ENCODE measurements at regions not wholly inside any gene's neighbourhood (a gene's known extent, or its start where the extent isn't known, plus 50 kb on each side); places are given as distances from the start of the nearest gene placed in this dataset.

- no peaks in the 10 kb centered on the region for H3K79me2 ChIP-seq (ENCODE audit: insufficient read depth, low read length)
- H3K4me2 ChIP-seq (ENCODE audit: low read depth, low read length, poor library complexity, severe bottlenecking), result no peak overlapping the region
- H2AFZ ChIP-seq (ENCODE audit: low read length), result no peak overlapping the region
- H3K9me3 ChIP-seq (ENCODE audit: insufficient read depth, low read depth, low read length), result no peaks in the 10 kb centered on the region
- H3K9me2 ChIP-seq (replicated peaks; ENCODE audit: low read depth, low read length), result no peaks in the 10 kb centered on the region
- no peaks in the 10 kb centered on the region for H4K20me1 ChIP-seq (ENCODE audit: insufficient read depth, low read length, poor library complexity, severe bottlenecking)
- TF ChIP-seq CTCF (conservative IDR thresholded peaks at IDR 0.05; ENCODE audit: low read length), result no peak
- no peak for TF ChIP-seq EZH2phosphoT487 (IDR thresholded peaks at IDR 0.05; ENCODE audit: borderline replicate concordance)
- no peak overlapping the region for H3K4me3 ChIP-seq (ENCODE audit: low read length, poor library complexity, severe bottlenecking)
- H3K36me3 ChIP-seq (ENCODE audit: insufficient read depth, low read length), result no peaks in the 10 kb centered on the region
- H3K9ac ChIP-seq (ENCODE audit: low read depth, low read length, poor library complexity, severe bottlenecking), result no peak overlapping the region
- no peaks in the 10 kb centered on the region for H3K27me3 ChIP-seq (ENCODE audit: insufficient read depth, low read length, poor library complexity, severe bottlenecking)
- no peaks in the 10 kb centered on the region for H3K4me1 ChIP-seq (ENCODE audit: insufficient read depth, low read length, poor library complexity, severe bottlenecking)
- H3F3A ChIP-seq (ENCODE audit: low read depth), result no peaks in the 10 kb centered on the region
Observed at GRCh38 chr5:91824406-91824805, 441.3 kb upstream of the ARRDC3 start.

DNA sequence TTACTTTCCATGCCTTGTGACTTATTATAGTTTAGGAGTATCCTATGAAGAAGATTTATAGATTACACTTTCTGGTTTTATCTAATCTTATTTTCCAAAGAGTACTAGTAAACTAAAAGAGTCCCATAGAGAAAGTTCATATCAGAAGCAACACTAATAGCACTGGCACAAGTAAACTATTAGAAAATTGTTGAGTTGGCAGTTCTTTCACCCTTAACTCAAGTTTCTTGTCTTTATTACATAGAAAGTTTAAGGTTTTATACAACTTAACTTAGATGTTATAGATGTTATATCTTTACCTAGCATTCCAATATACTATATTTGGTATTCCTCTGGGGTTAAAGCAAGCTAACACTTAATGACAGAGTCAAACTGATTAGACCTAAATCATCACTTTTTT, 437.8 kb upstream of the ARRDC3 start:
- H3K36me3 ChIP-seq (ENCODE audit: insufficient read depth, low read length), result no peaks in the 10 kb centered on the region
- no peaks in the 10 kb centered on the region for H3K9me3 ChIP-seq (ENCODE audit: insufficient read depth, low read depth, low read length)
- H3K9me2 ChIP-seq (replicated peaks; ENCODE audit: low read depth, low read length), result no peaks in the 10 kb centered on the region
- no peaks in the 10 kb centered on the region for H3K4me1 ChIP-seq (ENCODE audit: insufficient read depth, low read length, poor library complexity, severe bottlenecking)
- no peaks in the 10 kb centered on the region for H3K27me3 ChIP-seq (ENCODE audit: insufficient read depth, low read length, poor library complexity, severe bottlenecking)
- H3K4me3 ChIP-seq (ENCODE audit: low read length, poor library complexity, severe bottlenecking), result no peak overlapping the region
- TF ChIP-seq EZH2phosphoT487 (IDR thresholded peaks at IDR 0.05; ENCODE audit: borderline replicate concordance), result no peak
- no peak for TF ChIP-seq CTCF (conservative IDR thresholded peaks at IDR 0.05; ENCODE audit: low read length)
- H3K79me2 ChIP-seq (ENCODE audit: insufficient read depth, low read length), result no peaks in the 10 kb centered on the region
- no peak overlapping the region for H3K4me2 ChIP-seq (ENCODE audit: low read depth, low read length, poor library complexity, severe bottlenecking)
- H3K9ac ChIP-seq (ENCODE audit: low read depth, low read length, poor library complexity, severe bottlenecking), result no peak overlapping the region
- no peaks in the 10 kb centered on the region for H3F3A ChIP-seq (ENCODE audit: low read depth)
- H4K20me1 ChIP-seq (ENCODE audit: insufficient read depth, low read length, poor library complexity, severe bottlenecking), result no peaks in the 10 kb centered on the region
- no peak overlapping the region for H2AFZ ChIP-seq (ENCODE audit: low read length)

GRCh38 chr5:91816681-91817080, 433.6 kb upstream of the ARRDC3 start:
- Histone ChIP-seq H3K4me2 (ENCODE audit: low read depth, low read length, poor library complexity, severe bottlenecking) (no peak overlapping the region), H4K20me1 (ENCODE audit: insufficient read depth, low read length, poor library complexity, severe bottlenecking) (no peaks in the 10 kb centered on the region), H3K4me3 (ENCODE audit: low read length, poor library complexity, severe bottlenecking) (no peak overlapping the region), H3F3A (ENCODE audit: low read depth) (no peaks in the 10 kb centered on the region), H3K9me3 (ENCODE audit: insufficient read depth, low read depth, low read length) (no peaks in the 10 kb centered on the region), H3K9ac (ENCODE audit: low read depth, low read length, poor library complexity, severe bottlenecking) (no peak overlapping the region), H3K36me3 (ENCODE audit: insufficient read depth, low read length) (no peaks in the 10 kb centered on the region), H3K9me2 (replicated peaks; ENCODE audit: low read depth, low read length) (no peaks in the 10 kb centered on the region), H3K4me1 (ENCODE audit: insufficient read depth, low read length, poor library complexity, severe bottlenecking) (no peaks in the 10 kb centered on the region), H2AFZ (ENCODE audit: low read length) (no peak overlapping the region), H3K79me2 (ENCODE audit: insufficient read depth, low read length) (no peaks in the 10 kb centered on the region), H3K27me3 (ENCODE audit: insufficient read depth, low read length, poor library complexity, severe bottlenecking) (no peaks in the 10 kb centered on the region)
- TF ChIP-seq EZH2phosphoT487 (IDR thresholded peaks at IDR 0.05; ENCODE audit: borderline replicate concordance) (no peak), CTCF (conservative IDR thresholded peaks at IDR 0.05; ENCODE audit: low read length) (no peak)

Measured in Loucy (cell line).